SK-N-MC (cell line): ENCODE measurements at regions not wholly inside any gene's neighbourhood (a gene's known extent, or its start where the extent isn't known, plus 50 kb on each side); places are given as distances from the start of the nearest gene placed in this dataset.

Experiments
- DNase-seq: peaks from one replicate; pipeline ENCODE4 v3.0.0-alpha.2; 2011; ENCODE audit warnings: low read depth, low spot score
- H3K27ac ChIP-seq: fragments of 200-600 bp; sonication (generic); 2 replicates; pipeline ENCODE4 v1.5.1; 2016; ENCODE audit warnings: mixed run types
- H3K36me3 ChIP-seq: fragments of 200-600 bp; sonication (generic); 2 replicates; pipeline ENCODE4 v1.6.1; 2017; ENCODE audit warnings: antibody characterized with exemption, low read length, mixed read lengths; ENCODE audit not compliant: insufficient read depth
- H3K4me3 ChIP-seq: fragments of 200-600 bp; sonication (generic); 2 replicates; pipeline ENCODE4 v1.5.1; 2016
- H3K9ac ChIP-seq: fragments of 200-600 bp; sonication (generic); 2 replicates; pipeline ENCODE4 v1.8.0; 2017; ENCODE audit warnings: mixed run types, mixed read lengths; ENCODE audit not compliant: insufficient read length
- H3K9me3 ChIP-seq: fragments of 200-600 bp; sonication (generic); 2 replicates; pipeline ENCODE4 v1.6.1; 2017; ENCODE audit warnings: low read depth, mild to moderate bottlenecking, antibody characterized with exemption, low read length, moderate library complexity, mixed read lengths
- EZH2 ChIP-seq: fragments of 200-600 bp; sonication (generic); IDR thresholded peaks from one replicate; pipeline ENCODE4 v1.6.1; 2017; ENCODE audit warnings: antibody characterized with exemption
- FOXP2 ChIP-seq: optimal IDR thresholded peaks from 2 replicates; pipeline ENCODE3; 2011; ENCODE audit warnings: mild to moderate bottlenecking, moderate library complexity; ENCODE audit not compliant: insufficient read depth; ENCODE audit errors: extremely low read length, control extremely low read depth
- POLR2AphosphoS5 ChIP-seq: IDR thresholded peaks from 2 replicates; pipeline ENCODE4 v1.6.1; 2012; ENCODE audit warnings: mild to moderate bottlenecking, low read depth, low read length, borderline replicate concordance

DNA sequence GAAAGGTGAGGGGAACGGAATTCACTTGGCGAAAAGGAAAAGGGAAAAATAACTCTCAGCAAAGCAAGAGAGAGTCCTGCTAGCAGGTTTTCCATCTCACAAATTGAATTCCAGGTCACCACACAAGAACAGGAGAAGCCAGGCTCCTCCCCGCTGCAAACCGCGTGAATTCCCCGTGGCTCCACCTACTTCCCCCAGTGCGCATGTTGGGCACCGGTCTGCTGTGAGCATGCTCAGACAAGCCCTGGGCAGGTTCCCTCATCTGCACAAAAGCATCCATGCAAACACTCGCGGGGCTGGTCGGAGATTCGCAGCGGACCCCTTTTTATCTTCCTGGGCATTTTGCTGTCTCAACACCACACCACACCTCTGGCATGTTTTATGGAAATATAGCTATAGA, 58.5 kb upstream of the S1PR3 start:
- H3K27ac ChIP-seq, result no peak overlapping the region
- TF ChIP-seq POLR2AphosphoS5 (peak; percentile 40; the same call in 1 of the 2 replicates), EZH2 (no peak), FOXP2 (no peak)
- H3K4me3 ChIP-seq, result no peak overlapping the region
- H3K9me3 ChIP-seq, result no peaks in the 10 kb centered on the region
- H3K9ac ChIP-seq, result no peak overlapping the region
- no peaks in the 10 kb centered on the region for H3K36me3 ChIP-seq
- DNase-seq, result no peak

DNA sequence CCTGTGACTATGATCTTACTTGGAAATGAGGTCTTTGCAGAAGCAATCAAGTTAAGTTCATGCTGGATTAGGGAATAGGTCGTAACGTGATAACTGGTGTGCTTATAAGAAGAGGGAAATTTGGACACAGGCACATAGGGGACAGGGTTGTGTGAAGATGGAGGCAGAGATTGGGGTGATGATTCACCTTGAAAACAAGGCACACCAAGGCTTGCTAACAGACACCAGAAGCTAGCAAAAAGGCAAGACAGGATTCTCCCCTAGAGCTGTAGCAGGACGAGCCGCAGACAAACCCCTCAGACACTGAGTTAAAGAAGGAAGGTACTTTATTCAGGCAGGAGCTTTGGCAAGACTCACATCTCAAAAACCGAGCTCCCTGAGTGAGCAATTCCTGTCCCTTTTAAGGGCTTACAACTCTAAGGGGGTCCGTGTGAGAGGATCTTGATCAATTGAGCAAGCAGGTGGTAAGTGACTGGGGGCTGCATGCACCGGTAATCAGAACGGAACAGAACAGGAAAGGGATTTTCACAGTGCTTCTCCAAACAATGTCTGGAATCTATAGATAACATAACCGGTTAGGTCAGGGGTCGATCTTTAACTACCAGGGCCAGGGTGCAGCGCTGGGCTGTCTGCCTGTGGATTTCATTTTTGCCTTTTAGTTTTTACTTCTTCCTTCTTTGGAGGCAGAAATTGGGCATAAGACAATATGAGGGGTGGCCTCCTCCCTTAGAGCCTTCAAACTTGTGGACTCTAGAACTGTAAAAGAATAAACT, 57.5 kb upstream of the S1PR3 start:
- Histone ChIP-seq H3K4me3 (no peak overlapping the region), H3K36me3 (no peaks in the 10 kb centered on the region), H3K27ac (no peak overlapping the region), H3K9me3 (no peaks in the 10 kb centered on the region), H3K9ac (no peak overlapping the region)
- DNase-seq, result no peak
- no peak for TF ChIP-seq FOXP2
- TF ChIP-seq POLR2AphosphoS5, result no peak
- no peak for TF ChIP-seq EZH2

DNA sequence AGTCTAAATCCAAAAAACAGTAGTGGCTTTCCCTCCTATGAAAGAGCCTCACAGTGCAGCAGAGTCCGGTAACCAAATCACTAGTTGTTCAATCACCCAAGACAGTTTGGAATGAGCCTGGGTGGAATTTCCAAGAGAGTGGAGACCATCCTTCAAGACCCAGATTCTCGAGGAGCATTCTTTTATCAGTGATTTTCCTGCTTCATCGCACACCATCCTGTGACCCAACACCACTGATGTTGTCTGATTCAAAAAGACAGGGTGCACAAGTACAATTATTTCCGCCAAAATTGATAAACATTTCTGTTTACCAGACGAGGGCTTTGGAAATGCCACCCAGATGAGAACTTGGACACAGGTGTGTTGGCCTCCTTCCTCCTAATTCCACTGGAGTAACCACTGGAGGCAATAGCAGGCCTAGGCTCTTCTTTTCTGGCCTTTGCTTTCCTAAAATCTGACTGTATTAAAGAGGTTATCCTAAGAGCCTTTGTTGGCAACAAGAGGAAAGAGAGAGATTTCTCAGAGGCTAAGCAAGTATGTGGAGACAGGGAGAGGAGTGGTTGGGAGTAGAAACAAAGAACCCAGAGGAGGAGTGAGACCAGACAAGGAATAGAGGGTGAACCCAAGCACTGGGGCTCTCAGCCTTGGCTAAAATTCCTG, 56.3 kb upstream of the S1PR3 start:
- TF ChIP-seq POLR2AphosphoS5 (no peak), EZH2 (no peak), FOXP2 (no peak)
- Histone ChIP-seq H3K9me3 (no peaks in the 10 kb centered on the region), H3K9ac (no peak overlapping the region), H3K27ac (no peak overlapping the region), H3K36me3 (no peaks in the 10 kb centered on the region), H3K4me3 (no peak overlapping the region)
- DNase-seq, result no peak

DNA sequence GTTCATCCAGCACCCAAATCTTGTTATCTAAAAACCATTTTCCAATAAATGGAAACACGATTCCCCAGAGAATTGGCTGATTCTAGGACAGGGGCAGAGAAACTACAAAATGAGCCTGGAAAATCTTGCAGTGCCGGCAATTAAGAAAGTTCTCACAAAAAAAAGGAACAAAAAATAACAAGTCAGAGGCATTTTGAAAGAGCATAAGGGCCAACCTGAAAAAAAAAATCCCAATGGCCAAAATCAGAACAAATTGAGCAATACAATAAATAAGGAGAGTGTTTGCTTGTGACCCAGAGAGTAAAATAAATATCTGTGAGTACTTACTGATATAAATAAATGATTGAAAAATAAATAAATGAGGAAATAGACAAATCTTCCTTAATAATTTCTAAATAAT, 55.1 kb upstream of the S1PR3 start:
- no peak overlapping the region for H3K9ac ChIP-seq
- no peak overlapping the region for H3K4me3 ChIP-seq
- H3K36me3 ChIP-seq, result no peaks in the 10 kb centered on the region
- TF ChIP-seq EZH2, result no peak
- TF ChIP-seq FOXP2, result no peak
- no peak for TF ChIP-seq POLR2AphosphoS5
- no peaks in the 10 kb centered on the region for H3K9me3 ChIP-seq
- no peak for DNase-seq
- H3K27ac ChIP-seq, result no peak overlapping the region

GRCh38 chr9:88936668-88937067, 54.6 kb upstream of the S1PR3 start:
- Histone ChIP-seq H3K9ac (no peak overlapping the region), H3K4me3 (no peak overlapping the region), H3K27ac (no peak overlapping the region), H3K9me3 (no peaks in the 10 kb centered on the region), H3K36me3 (no peaks in the 10 kb centered on the region)
- no peak for TF ChIP-seq POLR2AphosphoS5
- TF ChIP-seq FOXP2, result no peak
- TF ChIP-seq EZH2, result no peak
- no peak for DNase-seq

- no peak for DNase-seq
- Histone ChIP-seq H3K9ac (no peak overlapping the region), H3K27ac (no peak overlapping the region), H3K4me3 (no peak overlapping the region), H3K9me3 (no peaks in the 10 kb centered on the region), H3K36me3 (no peaks in the 10 kb centered on the region)
- TF ChIP-seq FOXP2 (no peak), POLR2AphosphoS5 (no peak), EZH2 (no peak)
Measured at GRCh38 chr9:88937248-88937647, 54.0 kb upstream of the S1PR3 start.

GRCh38 chr9:88938189-88938588, 53.1 kb upstream of the S1PR3 start:
- no peak for DNase-seq
- Histone ChIP-seq H3K9ac (no peak overlapping the region), H3K27ac (no peak overlapping the region), H3K4me3 (no peak overlapping the region), H3K9me3 (no peaks in the 10 kb centered on the region), H3K36me3 (no peaks in the 10 kb centered on the region)
- TF ChIP-seq POLR2AphosphoS5 (no peak), FOXP2 (no peak), EZH2 (no peak)
